Upper lobe of left lung (tissue), 6 donors: ENCODE measurements at regions not wholly inside any gene's neighbourhood (a gene's known extent, or its start where the extent isn't known, plus 50 kb on each side); places are given as distances from the start of the nearest gene placed in this dataset.

ENCODE experiments used
- ATAC-seq, 2 donors: fragments of 200-7000 bp; cut with Tn5 transposase; one replicate each; pipeline ENCODE4 v1.9.1; 2022; ENCODE audit warnings: mild to moderate bottlenecking in 2 of 2, moderate library complexity in 2 of 2; ENCODE audit not compliant: low FRiP score in 2 of 2
- DNase-seq, 2 donors: peaks; one replicate each; pipeline ENCODE4 v3.0.0-alpha.2; 2019 to 2020
- H3K27ac ChIP-seq, 4 donors: fragments of 200-600 bp; sonication (generic); one replicate each; pipeline ENCODE4 v1.5.1; 2016 to 2019
- H3K27me3 ChIP-seq, 4 donors: fragments of 200-600 bp; sonication (generic); one replicate each; pipeline ENCODE4 v1.5.1; 2017 to 2019
- H3K36me3 ChIP-seq, 4 donors: fragments of 200-600 bp; sonication (generic); one replicate each; pipeline ENCODE4 v1.5.1; 2016 to 2019
- H3K4me1 ChIP-seq, 4 donors: fragments of 200-600 bp; sonication (generic); one replicate each; pipeline ENCODE4 v1.5.1; 2018 to 2019
- H3K4me3 ChIP-seq, 4 donors: fragments of 200-600 bp; sonication (generic); one replicate each; pipeline ENCODE4 v1.5.1; 2017 to 2019; ENCODE audit warnings: mild to moderate bottlenecking in 2 of 4, moderate library complexity in 1 of 4
- H3K9me3 ChIP-seq, 4 donors: fragments of 200-600 bp; sonication (generic); one replicate each; pipeline ENCODE4 v1.5.1; 2018 to 2019
- CTCF ChIP-seq, 6 experiments: fragments of 450-650 bp in 4 of 6; fragments of 200-600 bp in 2 of 6; sonication (generic) in 2 of 6; IDR thresholded peaks; one replicate each; pipeline ENCODE4 v1.5.1; 2016 to 2019; ENCODE audit warnings: antibody characterized with exemption in 6 of 6
- EP300 ChIP-seq, 4 donors: sonication (generic); formaldehyde crosslinking; IDR thresholded peaks; one replicate each; pipeline ENCODE4 v1.5.1; 2017; ENCODE audit warnings: antibody characterized with exemption in 4 of 4, control low read depth in 2 of 4
- POLR2A ChIP-seq, 4 donors: fragments of 450-650 bp; IDR thresholded peaks; one replicate each; pipeline ENCODE4 v1.5.1; 2016 to 2017; ENCODE audit warnings: antibody characterized with exemption in 4 of 4, mild to moderate bottlenecking in 2 of 4
- POLR2AphosphoS5 ChIP-seq, 2 donors: sonication (generic); formaldehyde crosslinking; IDR thresholded peaks; one replicate each; pipeline ENCODE4 v1.5.1; 2017; ENCODE audit warnings: antibody characterized with exemption in 2 of 2
- WGBS, 2 donors: methylation state at CpG; one replicate each; pipeline ENCODE4 v1.1.5; 2017 to 2018; 5-methylcytosine and 5-hydroxymethylcytosine counted together
- donor health status: DM: no; HTN: no; CAD: no; lungs with moderate emphysema.
- donor health status: DM: no; HTN: yes; CAD: no; lungs with severe emphysema.

- Histone ChIP-seq H3K4me1 (no peaks in the 10 kb centered on the region), H3K27ac (no peak overlapping the region), H3K4me3 (no peak overlapping the region), H3K27me3 (no peaks in the 10 kb centered on the region), H3K9me3 (no peaks in the 10 kb centered on the region), H3K36me3 (no peaks in the 10 kb centered on the region)
- ATAC-seq (no peak), DNase-seq (no peak)
- TF ChIP-seq EP300 (IDR thresholded peaks at IDR 0.05) = no peak
- no peak for TF ChIP-seq CTCF (IDR thresholded peaks at IDR 0.05)
- 88 to 94% methylated on average over 1 of the region's 1 CpG for WGBS, 2 donors
Measured at GRCh38 chr16:76824221-76824620, 366.8 kb upstream of the MON1B start.

- DNase-seq (no peak), ATAC-seq (no peak)
- WGBS, 2 donors = 80 to 82% methylated on average over 2 of the region's 2 CpGs
- TF ChIP-seq EP300 (IDR thresholded peaks at IDR 0.05) (no peak), POLR2A (IDR thresholded peaks at IDR 0.05) (no peak), POLR2AphosphoS5 (IDR thresholded peaks at IDR 0.05) (no peak), CTCF (IDR thresholded peaks at IDR 0.05) (no peak)
- Histone ChIP-seq H3K27ac (no peak overlapping the region), H3K4me1 (no peaks in the 10 kb centered on the region), H3K36me3 (no peaks in the 10 kb centered on the region), H3K27me3 (no peaks in the 10 kb centered on the region), H3K4me3 (no peak overlapping the region), H3K9me3 (no peaks in the 10 kb centered on the region)
Measured at GRCh38 chr16:76824791-76825190, 366.2 kb upstream of the MON1B start.

GRCh38 chr16:76835339-76835738, 355.7 kb upstream of the MON1B start:
- Histone ChIP-seq H3K27ac (no peak overlapping the region), H3K36me3 (no peaks in the 10 kb centered on the region), H3K9me3 (peaks cover 0 to 3% (median 0%) of the 10 kb centered on the region in 4 donors), H3K4me3 (no peak overlapping the region), H3K27me3 (no peaks in the 10 kb centered on the region), H3K4me1 (no peaks in the 10 kb centered on the region)
- DNase-seq (no peak), ATAC-seq (peak in 1 of 2 donors; percentile 83)
- no peak for TF ChIP-seq CTCF (IDR thresholded peaks at IDR 0.05)
- TF ChIP-seq EP300 (IDR thresholded peaks at IDR 0.05) = no peak
- TF ChIP-seq POLR2A (IDR thresholded peaks at IDR 0.05) = no peak
- no peak for TF ChIP-seq POLR2AphosphoS5 (IDR thresholded peaks at IDR 0.05)
- 84 to 89% methylated on average over 4 of the region's 4 CpGs for WGBS, 2 donors

GRCh38 chr16:76835779-76836300, 355.1 kb upstream of the MON1B start:
- Histone ChIP-seq H3K36me3 (no peaks in the 10 kb centered on the region), H3K4me1 (no peaks in the 10 kb centered on the region), H3K27me3 (no peaks in the 10 kb centered on the region), H3K27ac (no peak overlapping the region), H3K4me3 (no peak overlapping the region), H3K9me3 (peaks cover 0 to 3% (median 0%) of the 10 kb centered on the region in 4 donors)
- WGBS, 2 donors = 87% methylated on average over 5 of the region's 5 CpGs
- DNase-seq = no peak
- ATAC-seq = peak in 1 of 2 donors; percentile 77
- TF ChIP-seq EP300 (IDR thresholded peaks at IDR 0.05) (no peak), POLR2AphosphoS5 (IDR thresholded peaks at IDR 0.05) (no peak), POLR2A (IDR thresholded peaks at IDR 0.05) (no peak), CTCF (IDR thresholded peaks at IDR 0.05) (no peak)

GRCh38 chr16:76837872-76838271, 353.1 kb upstream of the MON1B start:
- Histone ChIP-seq H3K27ac (no peak overlapping the region), H3K27me3 (no peaks in the 10 kb centered on the region), H3K9me3 (peaks cover 0 to 3% (median 0%) of the 10 kb centered on the region in 4 donors), H3K4me1 (no peaks in the 10 kb centered on the region), H3K4me3 (no peak overlapping the region), H3K36me3 (no peaks in the 10 kb centered on the region)
- 84 to 91% methylated on average over 5 of the region's 5 CpGs for WGBS, 2 donors
- ATAC-seq (no peak), DNase-seq (no peak)
- TF ChIP-seq CTCF (IDR thresholded peaks at IDR 0.05) = no peak
- no peak for TF ChIP-seq POLR2A (IDR thresholded peaks at IDR 0.05)
- TF ChIP-seq EP300 (IDR thresholded peaks at IDR 0.05) = no peak
- TF ChIP-seq POLR2AphosphoS5 (IDR thresholded peaks at IDR 0.05) = no peak
